Prostate gland (tissue), 2 donors: ENCODE measurements at regions not wholly inside any gene's neighbourhood (a gene's known extent, or its start where the extent isn't known, plus 50 kb on each side); places are given as distances from the start of the nearest gene placed in this dataset.

Source experiments
- CTCF ChIP-seq, 4 experiments: fragments of 200-600 bp in 2 of 4; fragments of 450-650 bp in 2 of 4; sonication (generic) in 2 of 4; IDR thresholded peaks; 1 replicate in 3 of 4; 2 replicates in 1 of 4; pipeline ENCODE4 v1.5.1; 2016 to 2019; ENCODE audit warnings: antibody characterized with exemption in 4 of 4, mild to moderate bottlenecking in 2 of 4, moderate library complexity in 2 of 4
- POLR2A ChIP-seq: fragments of 450-650 bp; IDR thresholded peaks from one replicate; pipeline ENCODE4 v1.6.1; 2016; ENCODE audit warnings: antibody characterized with exemption, mild to moderate bottlenecking
- POLR2AphosphoS5 ChIP-seq: sonication (generic); formaldehyde crosslinking; IDR thresholded peaks from one replicate; pipeline ENCODE4 v1.6.1; 2017; ENCODE audit warnings: antibody characterized with exemption

GRCh38 chr3:64297563-64297962 lies 72.3 kb upstream of the PRICKLE2 start:
- no peak for TF ChIP-seq POLR2A
- TF ChIP-seq CTCF (IDR thresholded peaks at IDR 0.05) = no peak
- TF ChIP-seq POLR2AphosphoS5 = no peak
